NT2/D1 (cell line): ENCODE measurements at regions not wholly inside any gene's neighbourhood (a gene's known extent, or its start where the extent isn't known, plus 50 kb on each side); places are given as distances from the start of the nearest gene placed in this dataset.

Experiments used
- DNase-seq: peaks from one replicate; pipeline ENCODE4 v3.0.0-alpha.2; 2011; ENCODE audit warnings: low read depth, low spot score
- H3K27me3 ChIP-seq: 2 replicates; pipeline ENCODE4 v1.6.0; 2011; ENCODE audit warnings: mild to moderate bottlenecking; ENCODE audit not compliant: insufficient read length, insufficient read depth
- H3K36me3 ChIP-seq: 2 replicates; pipeline ENCODE4 v1.6.1; 2011; ENCODE audit warnings: mild to moderate bottlenecking, low read length, mixed read lengths; ENCODE audit not compliant: insufficient read depth, insufficient read length
- H3K4me1 ChIP-seq: 2 replicates; pipeline ENCODE4 v1.5.1; 2011; ENCODE audit not compliant: insufficient read depth, insufficient read length
- H3K4me3 ChIP-seq: 2 replicates; pipeline ENCODE4 v1.5.1; 2011; ENCODE audit warnings: low read depth; ENCODE audit not compliant: insufficient read length
- H3K9ac ChIP-seq: 2 replicates; pipeline ENCODE4 v1.6.0; 2011; ENCODE audit warnings: low read depth; ENCODE audit not compliant: insufficient read length
- H3K9me3 ChIP-seq: 2 replicates; pipeline ENCODE4 v1.5.1; 2011; ENCODE audit warnings: mild to moderate bottlenecking, low read length; ENCODE audit not compliant: insufficient read depth
- SUZ12 ChIP-seq: IDR thresholded peaks from 2 replicates; pipeline ENCODE4 v1.6.1; 2011; ENCODE audit not compliant: insufficient read length, insufficient read depth; ENCODE audit errors: extremely low read depth
- YY1 ChIP-seq: IDR thresholded peaks from 2 replicates; pipeline ENCODE4 v1.6.1; 2011; ENCODE audit not compliant: insufficient read length, insufficient read depth
- ZNF274 ChIP-seq: IDR thresholded peaks from 2 replicates; pipeline ENCODE4 v1.6.1; 2011; ENCODE audit warnings: mild to moderate bottlenecking, low read depth, low read length

GRCh38 chr3:31210068-31210645 lies 315.7 kb upstream of the GADL1 start:
- Histone ChIP-seq H3K4me1 (no peaks in the 10 kb centered on the region), H3K4me3 (no peak overlapping the region), H3K36me3 (no peaks in the 10 kb centered on the region), H3K9ac (no peak overlapping the region), H3K9me3 (0 out of 2 replicates have a peak, but pooled peaks cover 5% of the 10 kb centered on the region), H3K27me3 (no peaks in the 10 kb centered on the region)
- TF ChIP-seq SUZ12 (no peak), ZNF274 (no peak), YY1 (no peak)
- no peak for DNase-seq

DNA sequence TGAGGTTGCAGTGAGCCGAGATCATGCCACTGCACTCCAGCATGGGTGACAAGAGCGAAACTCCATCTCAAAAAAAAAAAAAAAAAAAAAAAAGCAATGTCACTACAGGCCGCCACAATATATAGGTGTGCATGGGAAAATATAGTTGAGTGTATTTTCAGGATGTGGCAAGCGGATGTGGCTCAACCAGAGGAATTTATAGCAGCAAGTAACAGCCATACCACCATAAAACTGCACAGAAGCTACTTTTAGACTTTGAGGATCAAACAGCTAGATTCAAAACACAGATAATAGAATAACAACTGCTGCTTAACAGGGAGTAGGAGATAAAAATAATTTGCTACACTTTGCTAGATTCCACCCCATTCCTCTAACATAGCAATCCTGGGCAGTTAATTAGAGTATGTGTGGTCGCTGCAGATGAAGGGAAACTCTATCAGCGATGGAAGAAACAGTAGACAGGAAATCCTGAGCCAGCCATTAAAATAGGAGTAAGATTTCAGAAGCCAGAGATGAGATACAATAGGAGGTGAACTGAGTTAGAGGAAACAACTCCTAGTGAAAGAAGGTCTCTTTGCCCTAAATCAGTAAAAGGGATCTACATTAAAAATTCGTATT lies 318.7 kb upstream of the STT3B start:
- Histone ChIP-seq H3K27me3 (no peaks in the 10 kb centered on the region), H3K36me3 (no peaks in the 10 kb centered on the region), H3K9me3 (no peaks in the 10 kb centered on the region), H3K9ac (no peak overlapping the region), H3K4me3 (no peak overlapping the region), H3K4me1 (no peaks in the 10 kb centered on the region)
- no peak for TF ChIP-seq SUZ12
- no peak for TF ChIP-seq ZNF274
- TF ChIP-seq YY1 = no peak
- no peak for DNase-seq

GRCh38 chr3:31218082-31218481 lies 314.6 kb upstream of the STT3B start:
- no peaks in the 10 kb centered on the region for H3K27me3 ChIP-seq
- H3K4me3 ChIP-seq = no peak overlapping the region

DNA sequence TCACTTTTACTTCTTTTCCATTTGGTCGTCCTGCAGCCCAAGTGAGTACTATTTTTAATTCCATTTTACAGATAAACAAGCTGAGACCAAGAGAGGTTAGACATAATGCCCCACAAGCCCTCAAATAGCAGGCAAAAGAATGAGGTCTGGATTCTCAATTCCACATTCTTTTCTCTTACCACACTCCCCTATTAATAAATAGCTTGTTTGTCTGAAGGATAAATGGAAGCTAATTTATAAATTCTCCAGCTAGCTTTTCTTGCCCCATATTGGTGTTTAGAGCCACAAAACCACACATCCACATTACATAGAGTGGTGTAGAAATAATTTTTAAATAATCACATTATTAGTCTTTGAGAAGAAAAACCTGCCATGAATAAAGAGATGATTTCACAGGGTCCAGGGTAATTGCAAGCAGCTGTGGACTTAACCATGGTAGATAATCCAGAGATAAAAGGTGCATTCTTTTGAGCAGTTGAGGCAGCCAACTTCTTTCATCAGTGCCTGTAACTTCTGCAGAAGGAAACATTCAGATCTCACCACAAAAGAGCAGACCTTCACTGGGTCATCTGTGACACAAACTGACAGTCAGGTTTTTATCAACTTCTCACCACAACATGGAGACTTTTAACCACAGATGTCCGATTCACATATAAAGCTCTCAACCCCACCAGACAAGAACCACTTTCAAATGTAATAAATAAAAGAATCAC lies 313.4 kb upstream of the STT3B start:
- Histone ChIP-seq H3K4me3 (no peak overlapping the region), H3K36me3 (no peaks in the 10 kb centered on the region), H3K4me1 (peaks cover 2% of the 10 kb centered on the region), H3K9ac (no peak overlapping the region), H3K9me3 (no peaks in the 10 kb centered on the region), H3K27me3 (no peaks in the 10 kb centered on the region)
- TF ChIP-seq YY1 (no peak), ZNF274 (no peak), SUZ12 (no peak)
- DNase-seq = no peak

More at GRCh38 chr3:31218082-31218481, 314.6 kb upstream of the STT3B start:
- Histone ChIP-seq H3K9ac (no peak overlapping the region), H3K9me3 (no peaks in the 10 kb centered on the region), H3K4me1 (no peaks in the 10 kb centered on the region), H3K36me3 (no peaks in the 10 kb centered on the region)
- TF ChIP-seq ZNF274 = no peak
- TF ChIP-seq YY1 = no peak
- TF ChIP-seq SUZ12 = no peak
- DNase-seq = no peak

DNA sequence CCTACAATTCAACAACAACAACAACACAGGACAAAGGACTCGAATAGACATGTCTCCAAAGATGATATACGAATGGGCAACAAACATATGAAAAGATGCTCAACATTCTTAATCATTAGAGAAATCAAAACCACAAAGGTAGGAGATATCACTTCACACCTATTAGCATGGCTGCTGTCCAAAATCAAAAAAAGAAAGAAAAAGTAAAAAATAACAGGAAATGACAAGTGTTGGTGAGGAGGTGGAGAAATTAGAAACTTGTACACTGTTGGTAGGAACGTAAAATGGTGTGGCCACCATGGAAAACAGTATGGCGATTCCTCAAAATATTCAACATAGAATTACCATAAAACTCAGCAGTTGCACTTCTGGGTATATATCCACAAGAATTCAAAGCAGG lies 312.3 kb upstream of the STT3B start:
- DNase-seq = no peak
- H3K9me3 ChIP-seq = no peaks in the 10 kb centered on the region
- H3K9ac ChIP-seq = no peak overlapping the region
- H3K27me3 ChIP-seq = no peaks in the 10 kb centered on the region
- no peak overlapping the region for H3K4me3 ChIP-seq
- peaks cover 4% of the 10 kb centered on the region for H3K4me1 ChIP-seq
- TF ChIP-seq YY1 = no peak
- TF ChIP-seq SUZ12 = no peak
- no peak for TF ChIP-seq ZNF274
- no peaks in the 10 kb centered on the region for H3K36me3 ChIP-seq

- no peaks in the 10 kb centered on the region for H3K36me3 ChIP-seq
- H3K27me3 ChIP-seq = no peaks in the 10 kb centered on the region
- no peak overlapping the region for H3K4me3 ChIP-seq
- no peaks in the 10 kb centered on the region for H3K9me3 ChIP-seq
- no peak for DNase-seq
- peaks cover 4% of the 10 kb centered on the region for H3K4me1 ChIP-seq
- no peak for TF ChIP-seq YY1
- TF ChIP-seq SUZ12 = no peak
- no peak for TF ChIP-seq ZNF274
- H3K9ac ChIP-seq = no peak overlapping the region
These were observed 309.4 kb upstream of the STT3B start for GRCh38 chr3:31223278-31223677.

DNA sequence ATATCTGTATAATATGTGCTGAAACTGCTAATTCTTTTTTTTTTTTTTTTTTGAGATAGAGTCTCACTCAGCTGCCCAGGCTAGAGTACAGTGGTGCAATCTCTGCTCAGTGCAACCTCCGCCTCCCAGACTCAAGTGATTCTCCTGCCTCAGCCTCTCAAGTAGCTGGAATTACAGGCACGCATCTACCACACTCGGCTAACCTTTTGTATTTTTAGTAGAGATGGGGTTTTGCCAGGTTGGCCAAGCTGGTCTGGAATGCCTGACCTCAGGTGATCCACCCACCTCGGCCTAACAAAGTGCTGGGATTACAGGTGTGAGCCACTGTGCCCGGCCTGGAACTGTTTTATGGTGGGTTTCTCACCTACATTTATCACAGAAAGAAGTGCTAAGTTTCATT lies 307.8 kb upstream of the STT3B start:
- no peak for TF ChIP-seq YY1
- TF ChIP-seq SUZ12 = no peak
- no peak for TF ChIP-seq ZNF274
- no peak overlapping the region for H3K9ac ChIP-seq
- peaks cover 4% of the 10 kb centered on the region for H3K4me1 ChIP-seq
- H3K36me3 ChIP-seq = no peaks in the 10 kb centered on the region
- no peaks in the 10 kb centered on the region for H3K27me3 ChIP-seq
- H3K9me3 ChIP-seq = no peaks in the 10 kb centered on the region
- no peak for DNase-seq
- H3K4me3 ChIP-seq = no peak overlapping the region
